CD4-positive, alpha-beta T cell treated with Interferon alpha-2 for 1 hour (primary cell): ENCODE measurements at regions not wholly inside any gene's neighbourhood (a gene's known extent, or its start where the extent isn't known, plus 50 kb on each side); places are given as distances from the start of the nearest gene placed in this dataset.

ENCODE experiments used
- DNase-seq, 2 donors: peaks; one replicate each; pipeline ENCODE4 v3.0.0-alpha.2; 2020 to 2022

GRCh38 chr17:77692571-77693161, 265.8 kb upstream of the TNRC6C start:
- DNase-seq: peak in 1 of 2 donors; percentile 17

DNA sequence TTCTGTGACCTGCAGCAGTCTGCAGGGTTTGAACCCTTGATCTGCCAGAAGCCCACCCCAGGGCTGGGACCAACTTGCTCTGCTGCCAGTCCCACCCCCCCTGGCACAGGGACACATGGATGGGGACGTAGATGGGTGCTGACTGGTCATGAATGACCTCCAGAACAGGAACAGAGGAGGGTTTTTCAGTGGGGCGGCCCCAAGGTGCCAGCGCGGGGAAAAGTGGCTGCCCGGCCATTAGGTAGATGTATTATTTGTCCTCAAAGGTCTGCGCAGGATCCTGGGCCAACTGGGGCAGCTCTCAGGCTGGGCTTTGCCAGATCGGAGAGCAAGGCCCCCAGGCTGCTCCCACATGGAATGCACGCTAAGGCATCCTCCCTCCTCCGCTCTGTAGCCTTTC, 265.2 kb upstream of the TNRC6C start:
- DNase-seq: no peak

DNA sequence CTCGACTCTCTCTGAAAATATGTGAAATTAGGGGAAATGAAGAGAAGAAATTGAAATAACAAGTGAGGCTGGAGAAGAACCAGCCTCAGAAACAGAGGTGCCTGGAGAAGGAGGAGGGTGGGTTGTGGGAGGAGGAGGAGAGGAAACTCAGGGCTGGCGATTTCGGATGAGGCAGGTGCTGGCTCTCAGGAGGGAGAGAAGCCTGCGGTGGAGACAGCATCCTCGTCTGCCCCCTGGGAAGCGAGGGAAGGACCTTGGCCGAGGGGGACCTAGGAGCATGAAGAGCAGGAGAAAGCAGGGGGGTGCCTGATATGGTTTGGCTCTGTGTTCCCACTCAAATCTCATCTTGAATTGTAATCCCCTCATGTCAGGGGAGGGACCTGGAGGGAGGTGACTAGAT, 264.7 kb upstream of the TNRC6C start:
- DNase-seq: no peak

- DNase-seq: no peak
Measured at GRCh38 chr17:77694391-77695363, 263.8 kb upstream of the TNRC6C start.

GRCh38 chr17:77695386-77695785, 263.1 kb upstream of the TNRC6C start:
- no peak for DNase-seq

GRCh38 chr17:77696151-77696720, 262.3 kb upstream of the TNRC6C start:
- DNase-seq: no peak

DNA sequence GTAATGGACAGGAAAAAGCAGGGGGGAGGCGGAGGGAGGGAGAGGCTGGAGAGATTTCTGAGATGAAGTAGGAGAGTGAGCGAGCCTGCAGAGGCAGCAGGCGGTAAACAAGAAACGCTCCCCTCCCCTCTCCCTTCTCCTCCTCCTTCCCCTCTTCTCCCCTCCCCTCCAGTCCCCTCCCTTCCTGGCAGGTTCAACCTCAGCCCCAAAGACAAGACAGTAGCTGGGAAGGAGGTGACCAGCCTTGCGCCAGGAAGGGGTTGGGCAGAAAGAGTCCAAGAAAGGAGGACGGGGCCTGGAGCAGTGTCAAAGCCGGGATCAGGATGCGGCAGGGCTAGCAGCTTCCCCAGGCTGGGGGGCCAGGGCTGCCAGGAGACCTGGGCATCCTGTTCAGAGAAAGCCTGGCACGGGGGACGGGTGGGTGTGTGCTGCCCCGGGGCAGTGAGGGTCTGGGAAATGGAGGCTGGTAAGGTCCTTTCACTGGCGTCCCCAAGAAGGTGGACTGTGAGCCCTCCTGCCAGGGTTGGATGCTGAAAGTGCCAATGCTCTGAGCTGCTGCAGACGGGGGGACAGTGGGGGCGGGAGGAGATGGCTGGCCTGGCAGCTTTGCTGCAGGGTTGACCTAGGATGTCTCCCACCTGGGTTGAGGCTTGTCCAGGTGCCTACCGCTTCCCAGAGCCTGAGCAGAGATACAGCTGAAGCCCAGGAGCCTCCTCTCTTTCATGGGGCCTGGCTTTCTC, 261.6 kb upstream of the TNRC6C start:
- no peak for DNase-seq

DNA sequence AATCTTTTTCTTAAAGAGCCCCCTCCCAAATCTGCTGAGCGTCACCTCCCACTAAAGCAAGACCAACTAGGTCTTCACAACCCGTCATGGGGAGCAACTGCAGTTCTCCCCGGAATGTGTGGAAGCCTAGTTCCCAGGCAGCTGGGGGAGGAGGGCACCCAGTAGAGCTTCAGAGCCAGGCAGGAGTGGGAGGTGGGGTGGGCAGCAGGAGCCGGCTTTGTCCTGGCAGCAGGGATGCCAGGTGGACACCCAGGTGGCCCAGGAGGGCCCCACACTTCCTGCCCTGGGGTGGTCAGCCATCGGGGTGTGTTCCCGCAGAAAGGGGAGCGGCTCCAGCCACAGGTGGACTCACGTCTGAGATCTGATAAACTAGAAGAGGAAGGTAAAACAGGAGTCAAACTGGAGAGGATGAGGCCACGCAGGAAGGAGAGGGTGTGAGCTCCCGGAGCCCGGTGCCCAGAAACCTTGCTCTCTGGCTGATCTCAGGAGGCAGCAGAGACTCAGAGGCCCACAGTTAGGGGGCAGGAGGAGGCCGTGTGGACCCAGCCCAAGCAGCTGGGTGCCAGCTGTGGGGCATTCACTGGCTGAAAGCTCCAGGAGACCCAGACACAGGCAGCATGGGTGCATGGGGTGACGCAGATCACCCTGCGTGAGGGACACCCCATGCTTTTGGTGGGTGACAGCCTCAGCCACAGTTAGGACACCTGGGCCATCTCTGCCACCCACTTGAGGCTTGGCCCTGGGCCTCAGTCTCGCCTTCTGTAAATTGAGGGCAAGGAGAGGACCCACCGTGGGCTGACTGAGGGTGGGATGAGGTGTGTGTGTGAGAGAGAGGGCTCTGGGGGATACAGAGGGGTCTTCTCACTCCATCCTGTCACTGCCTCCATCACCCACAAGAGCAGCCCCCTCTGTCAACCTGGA, 260.8 kb upstream of the TNRC6C start:
- no peak for DNase-seq

DNA sequence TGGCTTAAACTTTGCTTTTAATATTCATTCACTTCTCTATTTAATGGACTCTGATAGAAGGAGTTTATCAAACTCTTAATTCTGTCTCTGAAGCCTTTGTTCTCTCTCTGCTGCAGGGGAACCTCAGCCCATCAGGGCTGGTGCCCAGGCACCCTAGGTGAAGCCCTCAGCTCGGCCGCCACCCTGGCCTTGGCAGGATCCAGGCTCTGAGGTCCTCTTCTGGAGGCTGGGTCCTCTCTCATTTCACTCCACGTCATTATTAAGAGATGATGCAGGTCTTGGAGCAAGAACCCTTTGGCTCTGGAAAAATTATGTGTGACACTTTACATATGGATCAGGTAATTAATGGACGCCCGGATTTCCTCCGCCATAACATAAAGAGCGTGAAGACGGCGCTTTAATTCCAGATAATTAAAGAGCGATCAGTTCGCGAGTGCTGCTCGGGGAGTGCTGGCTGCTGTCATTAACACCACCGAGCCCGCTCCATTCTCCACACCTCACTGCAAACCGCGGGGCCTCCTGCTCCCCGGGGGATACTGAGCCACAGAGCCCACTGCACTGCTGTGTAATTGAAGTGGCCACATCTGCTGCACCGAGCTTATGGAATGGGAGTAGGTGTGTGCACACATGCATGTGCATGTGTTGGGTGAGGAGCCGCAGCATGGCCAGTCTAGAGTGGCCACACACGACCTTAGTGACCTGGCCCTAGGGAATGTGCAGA, 259.4 kb upstream of the TNRC6C start:
- DNase-seq: no peak

GRCh38 chr17:77700165-77700881, 258.2 kb upstream of the TNRC6C start:
- DNase-seq: no peak

GRCh38 chr17:77701996-77702395, 256.5 kb upstream of the TNRC6C start:
- DNase-seq: no peak

GRCh38 chr17:77704048-77704815, 254.3 kb upstream of the TNRC6C start:
- DNase-seq: no peak

- DNase-seq: no peak
Measured at GRCh38 chr17:77706938-77707337, 251.6 kb upstream of the TNRC6C start.

GRCh38 chr17:77707546-77707945, 251.0 kb upstream of the TNRC6C start:
- no peak for DNase-seq

GRCh38 chr17:77708049-77708448, 250.5 kb upstream of the TNRC6C start:
- no peak for DNase-seq

DNA sequence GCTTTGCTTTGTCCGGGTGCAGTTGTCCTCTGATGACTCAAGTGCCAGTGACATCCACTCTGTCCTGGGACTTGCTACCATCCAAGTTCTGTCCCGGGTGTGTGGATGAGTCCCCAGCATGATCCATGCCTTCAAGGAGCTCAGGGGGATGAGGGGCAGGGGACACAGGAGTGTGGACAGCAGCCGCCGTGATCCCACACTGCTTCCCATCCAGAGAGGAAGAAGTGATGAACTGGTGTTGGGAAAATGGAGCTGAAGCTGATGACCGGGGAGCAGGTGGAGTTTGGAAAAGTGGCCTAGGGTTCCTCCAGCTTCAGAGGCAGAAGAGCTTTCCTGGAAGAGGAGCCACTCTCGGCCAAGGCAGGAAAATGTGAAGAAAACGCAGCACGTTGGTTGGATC, 249.6 kb upstream of the TNRC6C start:
- DNase-seq: no peak

- no peak for DNase-seq
Measured at GRCh38 chr17:77709594-77709993, 248.9 kb upstream of the TNRC6C start.

GRCh38 chr17:77712578-77712977, 245.9 kb upstream of the TNRC6C start:
- DNase-seq: no peak

DNA sequence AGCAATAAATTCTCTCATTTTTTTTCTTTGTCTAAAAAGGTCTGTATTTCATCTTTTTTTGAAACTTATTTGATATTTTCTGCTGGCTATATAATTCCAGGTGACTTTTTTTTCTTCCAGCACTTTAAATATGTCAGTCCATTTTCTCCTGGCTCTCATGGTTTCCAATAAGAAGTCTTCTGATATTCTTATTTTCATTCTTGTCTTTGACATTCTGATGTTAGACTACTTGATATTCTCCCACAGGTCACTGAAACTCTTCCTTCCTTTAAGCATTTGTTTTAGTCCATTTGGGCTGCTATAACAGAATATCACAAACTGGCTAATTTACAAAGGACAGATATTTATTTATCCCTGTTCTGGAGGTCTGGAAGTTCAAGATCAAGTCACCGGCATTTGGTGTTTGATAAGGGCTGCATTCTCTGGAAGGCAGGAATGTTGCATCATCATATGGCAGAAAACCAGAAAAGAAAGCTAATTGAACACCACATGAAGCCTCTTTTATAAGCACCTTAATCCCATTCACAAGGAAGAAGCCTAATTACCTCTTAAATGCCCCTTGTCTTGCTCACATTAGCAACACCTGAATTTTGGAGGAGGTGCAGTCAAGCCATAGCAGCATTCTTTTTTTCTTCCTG, 242.1 kb upstream of the TNRC6C start:
- DNase-seq: no peak
